ENCODE measurements at regions not wholly inside any gene's neighbourhood (a gene's known extent, or its start where the extent isn't known, plus 50 kb on each side); places are given as distances from the start of the nearest gene placed in this dataset.

DNA sequence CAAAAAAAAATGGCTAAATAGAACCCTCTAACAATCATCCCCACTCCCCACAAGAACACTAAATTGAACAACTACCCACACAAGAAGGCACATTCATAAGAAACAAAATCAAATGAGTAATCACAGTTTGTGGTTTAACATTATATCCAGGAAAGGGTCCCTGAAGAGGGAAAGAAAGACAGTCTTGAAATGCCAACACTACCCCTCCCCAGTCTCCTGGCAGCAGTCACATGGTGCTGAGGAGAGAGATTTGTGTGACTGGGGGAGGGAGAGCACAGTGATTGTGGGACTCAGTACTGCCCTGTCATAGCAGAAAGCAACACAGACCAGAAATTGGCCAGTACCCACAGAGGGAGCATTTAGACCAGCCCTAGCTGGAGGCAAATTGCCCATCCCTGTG is 443.7 kb upstream of the BTBD3 start:
- Histone ChIP-seq H2AFZ (no peak overlapping the region), H3K4me3 (no peak overlapping the region), H3K4me1 (ENCODE audit: insufficient read depth) (no peaks in the 10 kb centered on the region), H3K4me2 (no peak overlapping the region), H3K9me2 (ENCODE audit: insufficient read depth) (peaks cover 11% of the 10 kb centered on the region), H3K79me2 (replicated peaks; ENCODE audit: insufficient read depth) (no peaks in the 10 kb centered on the region), H3F3A (replicated peaks; ENCODE audit: low read depth) (no peaks in the 10 kb centered on the region), H3K27me3 (ENCODE audit: insufficient read depth) (no peaks in the 10 kb centered on the region), H3K27ac (ENCODE audit: low read depth) (no peak overlapping the region), H4K20me1 (replicated peaks; ENCODE audit: insufficient read depth) (no peaks in the 10 kb centered on the region), H3K36me3 (ENCODE audit: insufficient read depth) (no peaks in the 10 kb centered on the region)
- ATAC-seq (no peak), DNase-seq (ENCODE audit: low spot score) (no peak)
- TF ChIP-seq ZNF462 (CRISPR knock-in tag; IDR thresholded peaks at IDR 0.05) = no peak
- no peak for TF ChIP-seq ETS1 (IDR thresholded peaks at IDR 0.05)
- TF ChIP-seq STAT1 (IDR thresholded peaks at IDR 0.05; ENCODE audit: unreplicated experiment) = no peak
- no peak for TF ChIP-seq NANOG (IDR thresholded peaks at IDR 0.05; ENCODE audit: borderline replicate concordance)
- no peak for TF ChIP-seq ZNF331 (CRISPR knock-in tag; IDR thresholded peaks at IDR 0.05; ENCODE audit: low read depth)
- no peak for TF ChIP-seq EZH2 (IDR thresholded peaks at IDR 0.05; ENCODE audit: low read depth, unreplicated experiment)
- no peak for TF ChIP-seq CTCF (conservative IDR thresholded peaks at IDR 0.05; ENCODE audit: low read depth in 2 of 2)
- no peak for TF ChIP-seq CREB1 (CRISPR knock-in tag; IDR thresholded peaks at IDR 0.05; ENCODE audit: low read depth)
- TF ChIP-seq POLR2AphosphoS5 (IDR thresholded peaks at IDR 0.05; ENCODE audit: low read depth) = no peak
- no peak for TF ChIP-seq EZH2phosphoT487 (IDR thresholded peaks at IDR 0.05; ENCODE audit: unreplicated experiment)
- no peak for TF ChIP-seq JUNB (IDR thresholded peaks at IDR 0.05; ENCODE audit: unreplicated experiment)
- TF ChIP-seq ZNF114 (CRISPR knock-in tag; IDR thresholded peaks at IDR 0.05) = no peak
- TF ChIP-seq REST (IDR thresholded peaks at IDR 0.05; ENCODE audit: unreplicated experiment) = no peak
- Mint-ChIP-seq H3K4me3 (no peak overlapping the region), H3K9me3 (peaks cover 25% of the 10 kb centered on the region), H3K4me1 (no peaks in the 10 kb centered on the region; the same call in 2 of the 3 replicates), H3K27ac (no peak overlapping the region), H3K36me3 (ENCODE audit: low read depth) (peaks cover 29% of the 10 kb centered on the region), H3K27me3 (ENCODE audit: insufficient read depth, low read depth, poor library complexity) (no peaks in the 10 kb centered on the region)

All from GM23338 (cell line).